Esophagus muscularis mucosa (tissue), 4 donors: ENCODE measurements at regions not wholly inside any gene's neighbourhood (a gene's known extent, or its start where the extent isn't known, plus 50 kb on each side); places are given as distances from the start of the nearest gene placed in this dataset.

Experiments
- DNase-seq: peaks from one replicate; pipeline ENCODE4 v3.0.0-alpha.2; 2017; ENCODE audit errors: extremely low spot score
- H3K27ac ChIP-seq, 4 donors: fragments of 200-600 bp; sonication (generic); replicated peaks in 1 of 4; 1 replicate in 3 of 4; 2 replicates in 1 of 4; pipeline ENCODE4 v1.5.1; 2016 to 2019; ENCODE audit warnings: mild to moderate bottlenecking in 1 of 4
- H3K27me3 ChIP-seq, 4 donors: fragments of 200-600 bp; sonication (generic); one replicate each; pipeline versions ENCODE4 v1.5.1 to v1.6.0; 2016 to 2019
- H3K36me3 ChIP-seq, 4 donors: fragments of 200-600 bp; sonication (generic); one replicate each; pipeline ENCODE4 v1.5.1; 2016 to 2019
- H3K4me1 ChIP-seq, 4 donors: fragments of 200-600 bp; sonication (generic); one replicate each; pipeline ENCODE4 v1.5.1; 2016 to 2019
- H3K4me3 ChIP-seq, 4 donors: fragments of 200-600 bp; sonication (generic); 1 replicate in 2 of 4; 2 replicates in 2 of 4; pipeline ENCODE4 v1.5.1; 2016 to 2019; ENCODE audit warnings: mild to moderate bottlenecking in 4 of 4, moderate library complexity in 1 of 4
- H3K9me3 ChIP-seq, 4 donors: fragments of 200-600 bp; sonication (generic); 1 replicate in 3 of 4; 2 replicates in 1 of 4; pipeline ENCODE4 v1.5.1; 2016 to 2019
- CTCF ChIP-seq, 3 experiments: fragments of 200-600 bp in 2 of 3; fragments of 450-650 bp in 1 of 3; sonication (generic) in 2 of 3; IDR thresholded peaks; one replicate each; pipeline ENCODE4 v1.5.1; 2017 to 2019; ENCODE audit warnings: antibody characterized with exemption in 3 of 3, mild to moderate bottlenecking in 2 of 3, moderate library complexity in 1 of 3
- EP300 ChIP-seq: sonication (generic); formaldehyde crosslinking; IDR thresholded peaks from one replicate; pipeline ENCODE4 v1.6.1; 2017; ENCODE audit warnings: antibody characterized with exemption
- POLR2A ChIP-seq: fragments of 450-650 bp; IDR thresholded peaks from one replicate; pipeline ENCODE4 v1.6.1; 2017; ENCODE audit warnings: antibody characterized with exemption, moderate library complexity, mild to moderate bottlenecking, low read depth
- POLR2AphosphoS5 ChIP-seq, 2 donors: sonication (generic); formaldehyde crosslinking; IDR thresholded peaks; one replicate each; pipeline ENCODE4 v1.6.1; 2017; ENCODE audit warnings: antibody characterized with exemption in 2 of 2
- WGBS: methylation state at CpG from one replicate; pipeline ENCODE4 v1.1.5; 2018; 5-methylcytosine and 5-hydroxymethylcytosine counted together
- intact Hi-C: fragments of 100-400 bp; cut with DNase I; formaldehyde crosslinking; loops from one replicate; pipeline ENCODE4 v1.15.1; 2023

- Histone ChIP-seq H3K27ac (peak overlapping the region in 2 of 4 donors; percentile 19 to 69), H3K4me1 (peaks cover 0 to 49% (median 43%) of the 10 kb centered on the region in 4 donors), H3K27me3 (no peaks in the 10 kb centered on the region), H3K36me3 (no peaks in the 10 kb centered on the region), H3K4me3 (no peak overlapping the region), H3K9me3 (no peaks in the 10 kb centered on the region)
- DNase-seq: no peak
- 3% methylated on average over 2 of the region's 2 CpGs for WGBS
- TF ChIP-seq CTCF (IDR thresholded peaks at IDR 0.05) (no peak), POLR2AphosphoS5 (IDR thresholded peaks at IDR 0.05) (peak in 1 of 2 donors; percentile 27)
- intact Hi-C loops: no loop called here
These were observed 251.0 kb upstream of the MCTP2 start for GRCh38 chr15:93980261-93980911.

- no peak for DNase-seq
- WGBS: 57% methylated on average over 6 of the region's 6 CpGs
- Histone ChIP-seq H3K27me3 (no peaks in the 10 kb centered on the region), H3K27ac (no peak overlapping the region), H3K36me3 (no peaks in the 10 kb centered on the region), H3K9me3 (no peaks in the 10 kb centered on the region), H3K4me1 (peaks cover 0 to 7% (median 2%) of the 10 kb centered on the region in 4 donors), H3K4me3 (no peak overlapping the region)
- TF ChIP-seq POLR2AphosphoS5 (IDR thresholded peaks at IDR 0.05) (no peak), CTCF (IDR thresholded peaks at IDR 0.05) (peak; percentile 48 to 62 (median 59))
- intact Hi-C loops: loop anchor here (5.0 kb wide), 1 partner anchor 888 kb away; the partner anchor contains the start of gene RGMA
These were observed 256.4 kb upstream of the MCTP2 start for GRCh38 chr15:93974804-93975481.

- H3K27ac ChIP-seq: no peak overlapping the region
- H3K36me3 ChIP-seq: no peaks in the 10 kb centered on the region
- H3K27me3 ChIP-seq: no peaks in the 10 kb centered on the region
- TF ChIP-seq CTCF (IDR thresholded peaks at IDR 0.05): no peak
- no peak for TF ChIP-seq POLR2A
- TF ChIP-seq POLR2AphosphoS5 (IDR thresholded peaks at IDR 0.05): peak in 1 of 2 donors; percentile 36
- TF ChIP-seq EP300: no peak
- DNase-seq: no peak
- H3K4me1 ChIP-seq: peaks cover 0 to 5% (median 0%) of the 10 kb centered on the region in 4 donors
- intact Hi-C loops: no loop called here
- H3K9me3 ChIP-seq: no peaks in the 10 kb centered on the region
- H3K4me3 ChIP-seq: no peak overlapping the region
- 69% methylated on average over 5 of the region's 5 CpGs for WGBS
These were observed 258.1 kb upstream of the MCTP2 start for GRCh38 chr15:93973287-93973686.

- intact Hi-C loops: no loop called here
- Histone ChIP-seq H3K36me3 (no peaks in the 10 kb centered on the region), H3K4me1 (peaks cover 0 to 12% (median 5%) of the 10 kb centered on the region in 4 donors), H3K27ac (no peak overlapping the region), H3K4me3 (no peak overlapping the region), H3K9me3 (no peaks in the 10 kb centered on the region), H3K27me3 (no peaks in the 10 kb centered on the region)
- DNase-seq: no peak
- TF ChIP-seq POLR2A (no peak), POLR2AphosphoS5 (IDR thresholded peaks at IDR 0.05) (no peak), CTCF (IDR thresholded peaks at IDR 0.05) (no peak), EP300 (no peak)
- WGBS: 83% methylated on average over 6 of the region's 6 CpGs
These were observed 262.6 kb upstream of the MCTP2 start for GRCh38 chr15:93968773-93969172.
